HuH-7 (cell line): ENCODE measurements at regions not wholly inside any gene's neighbourhood (a gene's known extent, or its start where the extent isn't known, plus 50 kb on each side); places are given as distances from the start of the nearest gene placed in this dataset.

Experiments used
- DNase-seq: peaks from one replicate; pipeline ENCODE4 v3.0.0; 2011; ENCODE audit warnings: low spot score

DNA sequence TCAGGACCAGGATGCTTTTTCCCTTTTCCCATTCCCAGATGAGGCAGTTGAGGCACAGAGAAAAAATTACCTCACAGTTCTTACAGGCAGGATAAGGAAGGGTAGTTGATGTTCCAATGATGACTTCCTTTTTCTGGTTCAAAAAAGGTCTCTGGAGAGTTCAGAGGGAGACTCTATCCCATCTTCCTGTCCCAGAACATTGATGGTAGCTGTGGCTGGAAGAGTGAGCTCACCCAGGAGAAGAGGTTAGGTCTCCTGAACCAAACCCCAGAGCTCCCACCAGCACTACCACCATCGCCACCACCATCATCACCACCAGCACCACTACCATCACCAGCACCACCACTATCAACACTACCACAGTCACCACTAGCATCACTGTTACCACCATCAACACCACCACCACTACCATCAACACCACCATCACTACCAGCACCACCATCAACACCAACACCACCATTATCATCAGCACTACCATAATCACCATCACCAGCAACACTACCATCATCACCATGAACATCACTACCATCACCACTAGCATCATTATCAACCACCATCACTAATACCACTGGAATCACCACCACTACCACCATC lies 105.5 kb upstream of the RUNX3 start:
- DNase-seq, result no peak

GRCh38 chr1:25034736-25035522 lies 104.9 kb upstream of the RUNX3 start:
- DNase-seq, result no peak

- no peak for DNase-seq
Measured at GRCh38 chr1:25033828-25034705, 104.0 kb upstream of the RUNX3 start.

- DNase-seq, result no peak
Measured at GRCh38 chr1:25033030-25033827, 103.2 kb upstream of the RUNX3 start.

DNA sequence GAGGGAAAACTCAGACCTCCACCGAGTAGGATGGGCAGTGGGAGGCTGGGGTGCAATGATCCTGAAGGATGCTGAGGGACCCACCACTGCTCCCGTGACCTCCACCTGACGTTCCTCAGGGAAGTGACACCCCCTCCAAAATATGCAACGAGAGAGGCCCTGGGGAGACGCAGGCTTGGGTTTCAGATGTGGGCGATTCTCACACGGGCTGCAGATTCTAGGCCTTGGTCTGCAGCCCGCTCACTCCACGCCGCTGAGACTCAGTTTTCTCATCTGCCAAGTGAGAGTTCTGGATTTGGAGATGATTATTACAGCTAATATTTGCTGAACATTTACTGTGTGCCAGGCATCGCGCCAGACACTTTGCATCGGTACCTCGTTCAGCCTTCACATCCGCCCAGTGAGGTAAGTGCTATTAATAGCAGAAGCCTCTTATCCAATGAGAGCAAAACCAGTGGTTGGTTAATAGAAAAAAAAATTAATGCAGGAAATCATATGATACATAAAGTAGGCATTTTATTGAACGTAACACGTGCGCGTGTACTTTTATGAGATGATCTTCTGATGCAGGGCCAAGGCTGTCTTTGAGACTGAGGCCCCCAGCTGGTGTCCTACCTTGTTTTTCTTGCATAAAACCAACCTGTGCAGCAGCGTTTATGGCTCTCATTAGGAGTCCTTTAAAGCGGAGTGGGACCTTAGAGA lies 102.0 kb upstream of the RUNX3 start:
- DNase-seq, result no peak

GRCh38 chr1:25031601-25031965 lies 101.5 kb upstream of the RUNX3 start:
- no peak for DNase-seq

DNA sequence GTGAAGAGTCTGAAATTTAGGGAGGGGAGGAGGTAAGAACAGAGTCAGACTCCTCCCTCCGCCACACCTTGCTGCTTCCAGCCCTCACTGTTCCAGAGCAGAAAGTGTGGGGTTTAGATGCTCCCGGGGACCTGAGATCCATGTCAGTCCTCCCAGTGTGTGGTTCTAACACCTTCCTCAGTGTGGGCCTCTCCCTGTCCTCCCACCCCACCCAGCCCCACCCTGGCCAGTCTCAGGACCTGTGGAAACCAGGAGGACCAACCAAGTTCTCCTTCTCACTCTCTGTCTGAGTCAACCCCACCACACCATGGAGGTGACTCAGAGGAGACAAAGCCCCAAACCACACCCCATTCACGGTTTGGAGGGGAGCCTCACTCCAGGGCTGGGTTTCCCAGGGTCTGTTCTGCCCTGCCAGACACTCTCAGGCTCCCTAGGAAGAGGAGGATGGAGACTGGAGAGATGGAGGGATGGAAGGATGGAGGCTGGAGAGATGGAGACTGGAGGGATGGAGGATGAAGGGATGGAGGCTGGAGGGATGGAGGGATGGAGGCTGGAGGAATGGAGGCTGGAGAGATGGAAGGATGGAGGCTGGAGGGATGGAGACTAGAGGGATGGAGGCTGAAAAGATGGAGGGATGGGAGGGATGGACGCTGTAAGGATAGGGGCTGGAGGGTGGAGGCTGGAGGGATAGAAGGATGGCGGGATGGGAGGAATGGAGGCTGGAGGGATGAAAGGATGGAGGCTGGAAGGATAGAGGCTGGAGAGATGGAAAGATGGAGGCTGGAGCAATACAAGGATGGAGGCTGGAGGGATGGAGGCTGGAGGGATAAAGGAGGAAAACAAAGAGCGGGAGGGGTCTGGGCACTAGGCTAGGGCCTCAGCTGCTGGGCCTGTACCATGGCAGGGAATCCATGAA lies 100.9 kb upstream of the RUNX3 start:
- no peak for DNase-seq

DNA sequence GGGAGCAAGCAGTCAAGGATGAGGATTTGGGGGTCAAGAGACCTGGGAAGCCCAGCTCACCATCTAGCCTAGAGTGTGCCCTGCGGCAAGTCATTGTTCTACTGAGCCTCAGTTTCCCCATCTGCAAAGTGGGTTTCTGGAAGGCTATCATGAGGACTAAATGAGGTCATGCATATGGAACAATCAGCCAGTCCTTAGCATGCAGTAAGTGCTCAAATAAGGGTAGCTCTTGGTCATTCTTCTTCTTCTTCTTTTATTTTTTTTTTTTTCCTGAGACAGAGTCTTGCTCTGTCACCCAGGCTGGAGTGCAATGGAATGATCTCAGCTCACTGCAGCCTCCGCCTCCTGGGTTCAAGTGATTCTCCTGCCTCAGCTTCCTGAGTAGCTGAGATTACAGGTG lies 99.9 kb upstream of the RUNX3 start:
- DNase-seq, result no peak

DNA sequence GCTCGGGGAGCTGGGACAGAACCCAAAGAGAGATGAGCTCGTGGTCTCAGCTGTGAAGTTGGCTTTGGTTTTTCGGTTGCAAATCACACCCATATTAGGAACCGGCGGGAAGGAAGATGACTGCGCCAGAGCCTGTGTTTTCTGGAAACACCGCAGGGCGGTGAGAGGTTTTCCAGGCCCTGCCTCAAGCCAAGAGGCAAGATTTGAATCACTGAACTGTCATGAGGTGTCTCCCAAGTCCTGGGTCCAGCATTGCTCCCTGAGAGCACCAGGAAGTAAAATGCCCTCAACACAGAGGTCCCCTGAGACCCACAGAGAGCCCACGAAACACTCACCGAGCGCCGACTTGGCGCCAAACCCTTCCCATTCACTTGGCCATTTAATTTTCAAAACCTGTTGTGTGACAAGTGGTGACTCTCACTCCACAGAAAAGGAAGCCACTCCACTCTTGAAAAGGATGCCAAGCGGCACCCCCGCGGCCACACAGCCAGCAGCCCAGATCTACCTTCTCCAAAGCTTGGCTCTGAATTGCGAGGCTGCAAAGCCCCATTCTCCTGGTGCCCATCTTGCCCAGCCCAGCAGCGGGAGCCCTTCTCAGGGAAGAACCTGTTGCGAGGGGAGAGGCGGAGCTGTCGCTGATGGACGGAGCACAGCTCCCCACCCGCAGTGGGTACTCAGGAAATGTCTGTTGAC lies 99.0 kb upstream of the RUNX3 start:
- no peak for DNase-seq

- DNase-seq, result no peak
Measured at GRCh38 chr1:25028587-25028906, 98.5 kb upstream of the RUNX3 start.

- DNase-seq, result no peak
Measured at GRCh38 chr1:25027822-25028586, 97.9 kb upstream of the RUNX3 start.

- no peak for DNase-seq
Measured at GRCh38 chr1:25026730-25027450, 96.8 kb upstream of the RUNX3 start.

- DNase-seq, result no peak
Measured at GRCh38 chr1:25026304-25026703, 96.2 kb upstream of the RUNX3 start.

GRCh38 chr1:25024615-25025350 lies 94.7 kb upstream of the RUNX3 start:
- DNase-seq, result no peak

DNA sequence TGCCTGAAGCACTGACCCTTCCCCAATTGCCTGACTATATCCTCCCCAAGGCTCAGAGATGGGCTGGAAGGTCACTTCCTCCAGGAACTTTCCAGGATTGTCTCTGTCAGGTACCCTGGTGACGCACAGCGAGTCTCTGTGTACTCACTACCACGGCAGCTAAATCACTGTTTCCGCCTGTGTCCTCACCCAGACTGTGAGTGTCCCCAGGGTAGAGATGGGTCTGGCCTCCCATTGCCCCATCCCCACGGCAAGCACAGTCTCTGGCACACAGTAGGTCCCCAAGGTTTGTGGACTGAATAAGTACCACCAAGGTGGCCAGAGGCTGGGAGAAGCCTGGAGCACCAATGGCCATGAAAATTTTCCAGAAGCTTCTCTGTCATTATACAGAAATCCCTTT lies 93.8 kb upstream of the RUNX3 start:
- DNase-seq, result no peak

- no peak for DNase-seq
Measured at GRCh38 chr1:25023190-25023578, 93.1 kb upstream of the RUNX3 start.

DNA sequence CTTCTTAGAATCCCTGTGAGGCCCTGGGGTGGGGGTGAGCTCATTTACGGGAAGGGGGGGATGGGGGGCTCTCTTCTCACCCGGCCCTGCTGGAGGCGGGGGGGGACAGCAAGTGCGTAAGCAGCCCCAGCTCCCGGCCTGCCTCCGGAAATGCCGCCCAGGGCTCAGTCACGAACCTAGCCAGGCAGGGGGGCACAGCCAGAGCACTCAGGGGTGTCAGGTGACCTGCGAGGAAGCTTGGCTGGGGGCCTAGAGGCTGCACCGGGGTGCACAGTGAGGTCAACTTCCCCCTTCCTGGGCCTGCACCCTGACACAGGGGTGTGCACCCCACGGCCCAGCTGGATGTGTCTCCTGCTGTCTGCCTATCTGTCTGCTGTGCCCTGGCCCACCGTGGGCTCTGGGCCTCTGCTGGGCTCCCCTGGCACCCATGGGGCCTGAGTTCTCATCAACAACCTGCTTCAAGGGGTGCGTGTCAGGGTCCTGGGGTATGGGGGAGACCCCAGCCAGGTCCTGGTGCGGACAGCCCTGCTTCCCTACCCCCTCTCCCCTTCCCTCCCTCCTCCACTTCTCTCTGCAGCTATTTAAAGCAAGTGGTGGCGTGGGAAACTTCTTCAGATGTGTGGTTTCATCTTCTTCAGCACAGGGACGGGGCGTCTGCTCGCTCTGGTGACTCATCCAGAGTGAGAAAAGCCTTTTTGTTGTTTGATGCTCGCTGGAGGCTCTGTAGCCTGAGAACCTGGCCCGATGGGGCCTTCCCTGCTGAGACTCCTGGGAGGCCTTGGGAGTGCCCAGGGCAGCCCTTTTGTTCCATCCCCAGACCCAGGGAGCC lies 92.5 kb upstream of the RUNX3 start:
- DNase-seq, result no peak
